ENCODE measurements at regions not wholly inside any gene's neighbourhood (a gene's known extent, or its start where the extent isn't known, plus 50 kb on each side); places are given as distances from the start of the nearest gene placed in this dataset.

DNA sequence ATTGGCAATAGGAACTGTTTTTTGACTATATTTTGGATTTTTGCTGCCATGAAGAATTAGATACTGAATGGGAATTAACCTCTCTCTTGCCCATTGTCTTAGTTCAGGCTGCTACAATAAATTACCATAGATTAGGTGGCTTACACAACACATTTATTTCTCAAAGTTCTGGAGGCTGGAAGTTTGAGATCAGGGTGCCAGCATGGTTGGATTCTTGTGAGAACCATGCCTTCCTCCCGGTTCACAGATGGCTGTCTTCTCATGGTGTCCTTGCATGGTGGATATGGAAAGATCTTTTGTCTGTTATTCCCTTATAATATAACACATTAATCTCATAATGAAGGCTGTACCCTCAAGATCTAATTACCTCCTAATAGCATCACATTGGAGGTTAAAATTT, 836.4 kb downstream of the SLC4A3 start:
- no peaks in the 10 kb centered on the region for H3K9me3 Mint-ChIP-seq
- H3K36me3 Mint-ChIP-seq (ENCODE audit: insufficient read depth in 1 of 3, low read depth in 3 of 3): no peaks in the 10 kb centered on the region
- Histone ChIP-seq H2BK120ac (ENCODE audit: low read depth, low read length, poor library complexity, severe bottlenecking) (no peak overlapping the region), H3K27ac (ENCODE audit: insufficient read length, low read depth, low read length) (no peak overlapping the region), H3K23me2 (ENCODE audit: insufficient read length, low read depth, low read length, poor library complexity, severe bottlenecking) (no peaks in the 10 kb centered on the region), H3K4me1 (ENCODE audit: insufficient read depth, low read length) (no peaks in the 10 kb centered on the region), H2AFZ (ENCODE audit: low read length) (no peak overlapping the region), H3K79me1 (ENCODE audit: insufficient read depth, low read depth, low read length, poor library complexity, severe bottlenecking) (no peaks in the 10 kb centered on the region), H3T11ph (ENCODE audit: low read length) (no peak overlapping the region), H3K27me3 (ENCODE audit: insufficient read depth, low read length) (no peaks in the 10 kb centered on the region), H3K9me3 (ENCODE audit: control insufficient read depth, low read depth, low read length) (no peaks in the 10 kb centered on the region), H4K91ac (ENCODE audit: insufficient read length, low read depth, low read length) (no peak overlapping the region), H3K4me2 (ENCODE audit: insufficient read depth, insufficient read length, low read length) (no peak overlapping the region), H2BK12ac (ENCODE audit: insufficient read length, low read depth, low read length) (no peak overlapping the region), H3K14ac (ENCODE audit: insufficient read depth, low read length) (no peak overlapping the region), H2BK5ac (ENCODE audit: insufficient read length, low read length) (no peak overlapping the region), H3K18ac (ENCODE audit: insufficient read length, low read depth, low read length) (no peak overlapping the region), H3K4ac (ENCODE audit: low read depth, low read length) (no peak overlapping the region), H3K79me2 (ENCODE audit: insufficient read depth, low read length) (no peaks in the 10 kb centered on the region), H2BK15ac (ENCODE audit: low read depth, low read length) (no peak overlapping the region), H4K5ac (ENCODE audit: insufficient read length, low read depth, low read length) (no peak overlapping the region), H3K9ac (ENCODE audit: extremely low read depth, insufficient read length, low read length) (no peak overlapping the region), H3K56ac (ENCODE audit: insufficient read length, low read depth, low read length) (no peak overlapping the region), H4K8ac (replicated peaks; ENCODE audit: insufficient read length, low read depth, low read length) (no peak overlapping the region), H4K20me1 (ENCODE audit: control insufficient read depth, insufficient read depth, insufficient read length) (no peaks in the 10 kb centered on the region), H2AK5ac (ENCODE audit: insufficient read length, low read length) (no peak overlapping the region), H2BK20ac (ENCODE audit: low read depth, low read length, poor library complexity, severe bottlenecking) (no peak overlapping the region), H3K23ac (ENCODE audit: insufficient read length, low read depth, low read length) (no peak overlapping the region)
- no peak for DNase-seq
- no peak overlapping the region for H3K4me3 Mint-ChIP-seq
- H3K27me3 Mint-ChIP-seq (ENCODE audit: low read depth): no peaks in the 10 kb centered on the region; the same call in 1 of the 2 replicates
- no peak overlapping the region for H3K27ac Mint-ChIP-seq
- no CpG with 5 or more reads among the region's 1 CpG for WGBS (ENCODE audit: extremely low coverage, insufficient read length, low lambda C conversion rate)
- TF ChIP-seq, protein P1, sequence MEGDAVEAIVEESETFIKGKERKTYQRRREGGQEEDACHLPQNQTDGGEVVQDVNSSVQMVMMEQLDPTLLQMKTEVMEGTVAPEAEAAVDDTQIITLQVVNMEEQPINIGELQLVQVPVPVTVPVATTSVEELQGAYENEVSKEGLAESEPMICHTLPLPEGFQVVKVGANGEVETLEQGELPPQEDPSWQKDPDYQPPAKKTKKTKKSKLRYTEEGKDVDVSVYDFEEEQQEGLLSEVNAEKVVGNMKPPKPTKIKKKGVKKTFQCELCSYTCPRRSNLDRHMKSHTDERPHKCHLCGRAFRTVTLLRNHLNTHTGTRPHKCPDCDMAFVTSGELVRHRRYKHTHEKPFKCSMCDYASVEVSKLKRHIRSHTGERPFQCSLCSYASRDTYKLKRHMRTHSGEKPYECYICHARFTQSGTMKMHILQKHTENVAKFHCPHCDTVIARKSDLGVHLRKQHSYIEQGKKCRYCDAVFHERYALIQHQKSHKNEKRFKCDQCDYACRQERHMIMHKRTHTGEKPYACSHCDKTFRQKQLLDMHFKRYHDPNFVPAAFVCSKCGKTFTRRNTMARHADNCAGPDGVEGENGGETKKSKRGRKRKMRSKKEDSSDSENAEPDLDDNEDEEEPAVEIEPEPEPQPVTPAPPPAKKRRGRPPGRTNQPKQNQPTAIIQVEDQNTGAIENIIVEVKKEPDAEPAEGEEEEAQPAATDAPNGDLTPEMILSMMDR (conservative IDR thresholded peaks at IDR 0.05): no peak
- H3K4me1 Mint-ChIP-seq: peaks cover 9 to 10% of the 10 kb centered on the region in 2 experiments
